Brain pericyte (primary cell): ENCODE measurements at regions not wholly inside any gene's neighbourhood (a gene's known extent, or its start where the extent isn't known, plus 50 kb on each side); places are given as distances from the start of the nearest gene placed in this dataset.
"Not testable (repeated sequence)": the region's sequence is repeated elsewhere in the genome, so short reads cannot be mapped to it uniquely, and the experiment has no call there.

Source experiments
- DNase-seq: peaks from one replicate; pipeline ENCODE4 v3.0.0-alpha.2; 2012; ENCODE audit warnings: low read depth, low spot score

GRCh38 chr2:43019536-43020183, 206.7 kb downstream of the ZFP36L2 start:
- no peak for DNase-seq

- no peak for DNase-seq
Observed at GRCh38 chr2:43019025-43019367, 207.4 kb downstream of the ZFP36L2 start.

GRCh38 chr2:43018179-43019024, 208.0 kb downstream of the ZFP36L2 start:
- DNase-seq: no peak

GRCh38 chr2:43013821-43014345, 212.5 kb downstream of the ZFP36L2 start:
- DNase-seq: no peak

- no peak for DNase-seq
Observed at GRCh38 chr2:43012966-43013365, 213.4 kb downstream of the ZFP36L2 start.

GRCh38 chr2:43011158-43011491, 215.3 kb downstream of the ZFP36L2 start:
- DNase-seq: no peak

GRCh38 chr2:43010438-43011157, 215.8 kb downstream of the ZFP36L2 start:
- DNase-seq: no peak

- DNase-seq: peak; percentile 56
Observed at GRCh38 chr2:43009448-43009847, 217.0 kb downstream of the ZFP36L2 start.

- no peak for DNase-seq
Observed at GRCh38 chr2:43008388-43008787, 216.0 kb upstream of the HAAO start.

- no peak for DNase-seq
Observed at GRCh38 chr2:43007901-43008300, 215.5 kb upstream of the HAAO start.

- no peak for DNase-seq
Observed at GRCh38 chr2:43006834-43007543, 214.6 kb upstream of the HAAO start.

- DNase-seq: no peak
Observed at GRCh38 chr2:43005975-43006833, 213.8 kb upstream of the HAAO start.

GRCh38 chr2:43005245-43005974, 213.0 kb upstream of the HAAO start:
- no peak for DNase-seq

GRCh38 chr2:43004879-43005244, 212.5 kb upstream of the HAAO start:
- no peak for DNase-seq

- not testable (repeated sequence) for DNase-seq
Observed at GRCh38 chr2:43004126-43004865, 211.9 kb upstream of the HAAO start.

GRCh38 chr2:43003702-43004101, 211.3 kb upstream of the HAAO start:
- no peak for DNase-seq

GRCh38 chr2:43001787-43002468, 209.5 kb upstream of the HAAO start:
- no peak for DNase-seq

- DNase-seq: no peak
Observed at GRCh38 chr2:43001055-43001378, 208.6 kb upstream of the HAAO start.
